OCI-LY7 (cell line): ENCODE measurements at regions not wholly inside any gene's neighbourhood (a gene's known extent, or its start where the extent isn't known, plus 50 kb on each side); places are given as distances from the start of the nearest gene placed in this dataset.

Experiments used
- BruUV-seq: library from RNA; stranded (reverse); fragments of 400-500 nt; replicated peaks from 2 replicates; lab custom pipeline; 2021; lab: Mats Ljungman, UMichigan
- CTCF ChIA-PET: fragments of 300-600 bp; sonication (Branson Sonifier 250); formaldehyde crosslinking; loops from one replicate; lab custom pipeline; 2022; ENCODE audit warnings: antibody characterized with exemption; ENCODE audit not compliant: unreplicated experiment; lab: Charles Lee
- POLR2A ChIA-PET: fragments of 300-600 bp; sonication (Branson Sonifier 250); formaldehyde crosslinking; loops from one replicate; lab custom pipeline; 2022; ENCODE audit warnings: antibody characterized with exemption; lab: Charles Lee
- DNase-seq: peaks from one replicate; pipeline ENCODE4 v3.0.0-alpha.2; 2015; ENCODE audit warnings: low spot score
- H2AFZ ChIP-seq: fragments of 200-600 bp; sonication (generic), shearing (Covaris generic); 2 replicates; pipeline ENCODE4 v1.6.1; 2014; ENCODE audit warnings: mild to moderate bottlenecking, antibody characterized with exemption, low read length, moderate library complexity
- H3K27ac ChIP-seq: fragments of 200-600 bp; sonication (generic); 2 replicates; pipeline ENCODE4 v1.5.1; 2014; ENCODE audit warnings: mixed run types, low read depth, mild to moderate bottlenecking, moderate library complexity, low read length, inconsistent platforms; ENCODE audit not compliant: poor library complexity, severe bottlenecking
- H3K36me3 ChIP-seq: fragments of 200-600 bp; sonication (generic); 2 replicates; pipeline ENCODE4 v1.6.1; 2014; ENCODE audit warnings: mild to moderate bottlenecking, antibody characterized with exemption, low read length, moderate library complexity, mixed read lengths; ENCODE audit not compliant: insufficient read depth
- H3K4me1 ChIP-seq: fragments of 200-600 bp; sonication (generic); 2 replicates; pipeline ENCODE4 v1.5.1; 2014; ENCODE audit warnings: mild to moderate bottlenecking, low read length; ENCODE audit not compliant: insufficient read depth, poor library complexity, severe bottlenecking
- H3K4me2 ChIP-seq: fragments of 200-600 bp; sonication (generic); 2 replicates; pipeline ENCODE4 v1.6.1; 2014; ENCODE audit warnings: mild to moderate bottlenecking, low read length
- H3K4me3 ChIP-seq: fragments of 200-600 bp; sonication (generic); 2 replicates; pipeline ENCODE4 v1.5.1; 2014; ENCODE audit warnings: mild to moderate bottlenecking, low read depth, low read length; ENCODE audit not compliant: poor library complexity, severe bottlenecking
- H3K79me2 ChIP-seq: fragments of 200-600 bp; sonication (generic); 2 replicates; pipeline ENCODE4 v1.6.1; 2016; ENCODE audit warnings: low read depth, mild to moderate bottlenecking, low read length, moderate library complexity, mixed read lengths; ENCODE audit not compliant: insufficient read depth
- H3K9me2 ChIP-seq: fragments of 200-600 bp; sonication (generic); 2 replicates; pipeline ENCODE4 v1.6.1; 2016; ENCODE audit warnings: mild to moderate bottlenecking, low read length, mixed read lengths; ENCODE audit not compliant: insufficient read depth
- H3K9me3 ChIP-seq: fragments of 200-600 bp; sonication (generic); 2 replicates; pipeline ENCODE4 v1.6.1; 2014; ENCODE audit warnings: mild to moderate bottlenecking, mixed run types, low read length, mixed read lengths
- H4K20me1 ChIP-seq: fragments of 200-600 bp; sonication (generic); 2 replicates; pipeline ENCODE4 v1.6.1; 2014; ENCODE audit warnings: mild to moderate bottlenecking, antibody characterized with exemption, low read length, moderate library complexity, mixed read lengths; ENCODE audit not compliant: insufficient read depth
- CTCF ChIP-seq: fragments of 200-600 bp; sonication (generic); conservative IDR thresholded peaks from 2 replicates; pipeline ENCODE4 v1.5.1; 2014; ENCODE audit warnings: mild to moderate bottlenecking, antibody characterized with exemption, low read length, moderate library complexity, mixed read lengths
- EZH2phosphoT487 ChIP-seq: fragments of 200-600 bp; sonication (generic); IDR thresholded peaks from 2 replicates; pipeline ENCODE4 v1.6.1; 2018; ENCODE audit warnings: low read depth, borderline replicate concordance, mild to moderate bottlenecking, mixed run types, antibody characterized with exemption, low read length, moderate library complexity, mixed read lengths
- intact Hi-C: fragments of 100-400 bp; cut with micrococcal nuclease; formaldehyde crosslinking; loops from one replicate; pipeline ENCODE4 v1.10.0; 2022; ENCODE audit not compliant: unreplicated experiment

- Histone ChIP-seq H3K79me2 (no peaks in the 10 kb centered on the region), H3K27ac (no peak overlapping the region), H3K4me2 (no peak overlapping the region), H3K4me1 (no peaks in the 10 kb centered on the region), H4K20me1 (no peaks in the 10 kb centered on the region), H2AFZ (no peak overlapping the region), H3K9me3 (no peaks in the 10 kb centered on the region), H3K36me3 (no peaks in the 10 kb centered on the region), H3K9me2 (no peaks in the 10 kb centered on the region), H3K4me3 (no peak overlapping the region)
- intact Hi-C loops: no loop called here
- POLR2A ChIA-PET: no interaction called here
- CTCF ChIA-PET: no interaction called here
- TF ChIP-seq CTCF (no peak), EZH2phosphoT487 (no peak)
- BruUV-seq: no TSS peak
- no peak for DNase-seq
These were observed 942.2 kb downstream of the CNTNAP5 start for GRCh38 chr2:124967325-124967724.

GRCh38 chr2:124970030-124970429 is 944.9 kb downstream of the CNTNAP5 start:
- H3K9me3 ChIP-seq: no peaks in the 10 kb centered on the region
- H3K4me1 ChIP-seq: no peaks in the 10 kb centered on the region
- no peak for TF ChIP-seq EZH2phosphoT487
- TF ChIP-seq CTCF: no peak
- H4K20me1 ChIP-seq: no peaks in the 10 kb centered on the region
- intact Hi-C loops: no loop called here
- H3K4me3 ChIP-seq: no peak overlapping the region
- no peak for DNase-seq
- no peak overlapping the region for H3K4me2 ChIP-seq
- POLR2A ChIA-PET: interaction anchor here (1.1 kb wide), 1 partner anchor 11 kb away, joined by 3 read pairs; no protein-coding TSS in a partner anchor
- no peak overlapping the region for H3K27ac ChIP-seq
- CTCF ChIA-PET: no interaction called here
- BruUV-seq: no TSS peak
- no peaks in the 10 kb centered on the region for H3K9me2 ChIP-seq
- no peaks in the 10 kb centered on the region for H3K79me2 ChIP-seq
- H3K36me3 ChIP-seq: no peaks in the 10 kb centered on the region
- H2AFZ ChIP-seq: no peak overlapping the region

- BruUV-seq: no TSS peak
- ChIA-PET CTCF (no interaction called here), POLR2A (no interaction called here)
- no peak overlapping the region for H3K4me3 ChIP-seq
- no peaks in the 10 kb centered on the region for H3K4me1 ChIP-seq
- no peaks in the 10 kb centered on the region for H3K36me3 ChIP-seq
- no peak for DNase-seq
- no peaks in the 10 kb centered on the region for H3K9me2 ChIP-seq
- H3K4me2 ChIP-seq: no peak overlapping the region
- no peak overlapping the region for H3K27ac ChIP-seq
- no peaks in the 10 kb centered on the region for H3K79me2 ChIP-seq
- H4K20me1 ChIP-seq: no peaks in the 10 kb centered on the region
- H2AFZ ChIP-seq: no peak overlapping the region
- intact Hi-C loops: no loop called here
- TF ChIP-seq EZH2phosphoT487 (no peak), CTCF (no peak)
- no peaks in the 10 kb centered on the region for H3K9me3 ChIP-seq
These were observed 948.3 kb downstream of the CNTNAP5 start for GRCh38 chr2:124973396-124973795.
